H9 (cell line): ENCODE measurements at regions not wholly inside any gene's neighbourhood (a gene's known extent, or its start where the extent isn't known, plus 50 kb on each side); places are given as distances from the start of the nearest gene placed in this dataset.

ENCODE experiments used
- DNase-seq: peaks from one replicate; pipeline ENCODE4 v3.0.0-alpha.2; 2017
- H2AFZ ChIP-seq: one replicate; pipeline ENCODE4 v1.6.1; 2013; ENCODE audit warnings: mild to moderate bottlenecking, low read length, control low read depth, moderate library complexity
- H2AK5ac ChIP-seq: 2 replicates; pipeline ENCODE4 v1.6.1; 2013; ENCODE audit warnings: low read length, control low read depth, mixed read lengths; ENCODE audit not compliant: insufficient read length
- H2BK120ac ChIP-seq: one replicate; pipeline ENCODE4 v1.6.1; 2013; ENCODE audit warnings: low read depth, mild to moderate bottlenecking, low read length, control low read depth, inconsistent platforms; ENCODE audit not compliant: poor library complexity, severe bottlenecking
- H2BK12ac ChIP-seq: 2 replicates; pipeline ENCODE4 v1.6.1; 2013; ENCODE audit warnings: low read length, control low read depth, mixed read lengths, low read depth; ENCODE audit not compliant: insufficient read length
- H2BK15ac ChIP-seq: 2 replicates; pipeline ENCODE4 v1.6.1; 2013; ENCODE audit warnings: low read depth, low read length, control low read depth
- H2BK20ac ChIP-seq: one replicate; pipeline ENCODE4 v1.6.1; 2013; ENCODE audit warnings: low read depth, mild to moderate bottlenecking, low read length, control low read depth, inconsistent platforms; ENCODE audit not compliant: poor library complexity, severe bottlenecking
- H2BK5ac ChIP-seq: 2 replicates; pipeline ENCODE4 v1.6.1; 2013; ENCODE audit warnings: low read length, control low read depth, mixed read lengths; ENCODE audit not compliant: insufficient read length
- H3K14ac ChIP-seq: 2 replicates; pipeline ENCODE4 v1.6.1; 2013; ENCODE audit warnings: low read length, control low read depth; ENCODE audit not compliant: insufficient read depth
- H3K18ac ChIP-seq: 2 replicates; pipeline ENCODE4 v1.6.1; 2013; ENCODE audit warnings: low read depth, mild to moderate bottlenecking, mixed read lengths, low read length, control low read depth; ENCODE audit not compliant: insufficient read length
- H3K23ac ChIP-seq: 2 replicates; pipeline ENCODE4 v1.6.1; 2013; ENCODE audit warnings: low read length, control low read depth, mixed read lengths, low read depth; ENCODE audit not compliant: insufficient read length
- H3K23me2 ChIP-seq: 2 replicates; pipeline ENCODE4 v1.6.1; 2013; ENCODE audit warnings: low read depth, mild to moderate bottlenecking, mixed read lengths, low read length, control low read depth; ENCODE audit not compliant: insufficient read length, poor library complexity, severe bottlenecking
- H3K27ac ChIP-seq: 2 replicates; pipeline ENCODE4 v1.5.1; 2013; ENCODE audit warnings: low read length, control low read depth, mixed read lengths, low read depth; ENCODE audit not compliant: insufficient read length
- H3K27me3 ChIP-seq: 2 replicates; pipeline ENCODE4 v1.6.1; 2013; ENCODE audit warnings: low read length, control low read depth, inconsistent platforms; ENCODE audit not compliant: insufficient read depth
- H3K4ac ChIP-seq: 2 replicates; pipeline ENCODE4 v1.6.1; 2013; ENCODE audit warnings: low read depth, mild to moderate bottlenecking, control low read depth, inconsistent platforms, low read length, moderate library complexity
- H3K4me1 ChIP-seq: 2 replicates; pipeline ENCODE4 v1.6.1; 2013; ENCODE audit warnings: low read length, control low read depth, inconsistent platforms; ENCODE audit not compliant: insufficient read depth
- H3K4me2 ChIP-seq: 2 replicates; pipeline ENCODE4 v1.6.1; 2013; ENCODE audit warnings: low read length, control low read depth, mixed read lengths; ENCODE audit not compliant: insufficient read length, insufficient read depth
- H3K56ac ChIP-seq: 2 replicates; pipeline ENCODE4 v1.6.1; 2013; ENCODE audit warnings: low read depth, mild to moderate bottlenecking, mixed read lengths, low read length, control low read depth; ENCODE audit not compliant: insufficient read length
- H3K79me1 ChIP-seq: 2 replicates; pipeline ENCODE4 v1.6.1; 2013; ENCODE audit warnings: low read depth, mild to moderate bottlenecking, moderate library complexity, low read length, control low read depth, inconsistent platforms; ENCODE audit not compliant: insufficient read depth, poor library complexity, severe bottlenecking
- H3K79me2 ChIP-seq: 2 replicates; pipeline ENCODE4 v1.6.1; 2013; ENCODE audit warnings: low read length, control low read depth, inconsistent platforms; ENCODE audit not compliant: insufficient read depth
- H3K9ac ChIP-seq: 2 replicates; pipeline ENCODE4 v1.6.1; 2013; ENCODE audit warnings: low read length, control low read depth, mixed read lengths; ENCODE audit not compliant: insufficient read length; ENCODE audit errors: extremely low read depth
- H3K9me3 ChIP-seq: one replicate; pipeline ENCODE4 v1.6.1; 2013; ENCODE audit warnings: low read depth, low read length, inconsistent platforms; ENCODE audit not compliant: control insufficient read depth
- H3T11ph ChIP-seq: one replicate; pipeline ENCODE4 v1.6.1; 2013; ENCODE audit warnings: mild to moderate bottlenecking, low read length, control low read depth, inconsistent platforms
- H4K20me1 ChIP-seq: one replicate; pipeline ENCODE4 v1.6.1; 2013; ENCODE audit not compliant: control insufficient read depth, insufficient read length, insufficient read depth
- H4K5ac ChIP-seq: 2 replicates; pipeline ENCODE4 v1.6.1; 2013; ENCODE audit warnings: low read depth, mild to moderate bottlenecking, mixed read lengths, low read length, control low read depth; ENCODE audit not compliant: insufficient read length
- H4K8ac ChIP-seq: replicated peaks from 2 replicates; pipeline ENCODE4 v1.6.1; 2013; ENCODE audit warnings: low read length, control low read depth, mixed read lengths, low read depth; ENCODE audit not compliant: insufficient read length
- H4K91ac ChIP-seq: 2 replicates; pipeline ENCODE4 v1.6.1; 2013; ENCODE audit warnings: low read depth, mild to moderate bottlenecking, moderate library complexity, mixed read lengths, low read length, control low read depth; ENCODE audit not compliant: insufficient read length
- H3K27ac Mint-ChIP-seq, 3 experiments: 2 replicates in 2 of 3; 3 replicates in 1 of 3; pipeline ENCODE4 v1.8.0; 2020 to 2021; ENCODE audit warnings: mixed read lengths in 3 of 3, mild to moderate bottlenecking in 1 of 3, moderate library complexity in 1 of 3
- H3K27me3 Mint-ChIP-seq: 2 replicates; pipeline ENCODE4 v1.8.0; 2021; ENCODE audit warnings: low read depth, mild to moderate bottlenecking, moderate library complexity, mixed read lengths
- H3K36me3 Mint-ChIP-seq, 3 experiments: 2 replicates in 2 of 3; 3 replicates in 1 of 3; pipeline ENCODE4 v1.8.0; 2020 to 2021; ENCODE audit warnings: low read depth in 3 of 3, mixed read lengths in 3 of 3; ENCODE audit not compliant: insufficient read depth in 1 of 3
- H3K4me1 Mint-ChIP-seq, 2 experiments: 2 replicates each; pipeline ENCODE4 v1.8.0; 2020; ENCODE audit warnings: mixed read lengths in 2 of 2
- H3K4me3 Mint-ChIP-seq, 2 experiments: 2 replicates in 1 of 2; 3 replicates in 1 of 2; pipeline ENCODE4 v1.8.0; 2020 to 2021; ENCODE audit warnings: mild to moderate bottlenecking in 2 of 2, mixed read lengths in 2 of 2, moderate library complexity in 1 of 2
- H3K9me3 Mint-ChIP-seq, 2 experiments: 2 replicates in 1 of 2; 3 replicates in 1 of 2; pipeline ENCODE4 v1.8.0; 2020; ENCODE audit warnings: mild to moderate bottlenecking in 2 of 2, mixed read lengths in 2 of 2, moderate library complexity in 1 of 2
- CTCF ChIP-seq: fragments of 200-600 bp; sonication (generic); conservative IDR thresholded peaks from 3 replicates; pipeline ENCODE4 v1.8.0; 2021; ENCODE audit warnings: antibody characterized with exemption, mild to moderate bottlenecking
- whole genome bisulfite sequencing: extraction: QIAGEN DNeasy Blood & Tissue Kit; methylation state at CpG from one replicate; pipeline ENCODE4 v1.1.7; 2013; ENCODE audit warnings: missing lambda C conversion rate, low lambda C conversion rate, mixed read lengths; ENCODE audit not compliant: insufficient read length; ENCODE audit errors: extremely low coverage; 5-methylcytosine and 5-hydroxymethylcytosine counted together

GRCh38 chr22:48428631-48429371 lies 1398.9 kb downstream of the BRD1 start:
- Histone ChIP-seq H3T11ph (no peak overlapping the region), H3K23me2 (no peaks in the 10 kb centered on the region), H4K8ac (no peak overlapping the region), H2BK15ac (no peak overlapping the region), H2BK20ac (no peak overlapping the region), H3K23ac (no peak overlapping the region), H3K4me1 (peaks cover 2% of the 10 kb centered on the region; the same call in 1 of the 2 replicates), H4K91ac (no peak overlapping the region), H2BK5ac (no peak overlapping the region), H3K14ac (no peak overlapping the region), H3K79me2 (no peaks in the 10 kb centered on the region), H3K18ac (no peak overlapping the region), H3K9ac (no peak overlapping the region), H3K4me2 (no peak overlapping the region), H3K27me3 (no peaks in the 10 kb centered on the region), H2BK12ac (no peak overlapping the region), H4K5ac (no peak overlapping the region), H4K20me1 (no peaks in the 10 kb centered on the region), H3K56ac (no peak overlapping the region), H3K4ac (no peak overlapping the region), H3K79me1 (no peaks in the 10 kb centered on the region), H2BK120ac (no peak overlapping the region), H3K27ac (no peak overlapping the region), H2AFZ (no peak overlapping the region), H2AK5ac (no peak overlapping the region), H3K9me3 (no peaks in the 10 kb centered on the region)
- TF ChIP-seq CTCF = no peak
- no peak overlapping the region for H3K27ac Mint-ChIP-seq
- no peaks in the 10 kb centered on the region; a peak in 1 of 7 replicates for H3K36me3 Mint-ChIP-seq
- peaks cover 17 to 19% of the 10 kb centered on the region in 2 experiments for H3K4me1 Mint-ChIP-seq
- H3K27me3 Mint-ChIP-seq = peaks cover 10% of the 10 kb centered on the region
- no CpG with 5 or more reads among the region's 18 CpGs for whole genome bisulfite sequencing
- H3K4me3 Mint-ChIP-seq = no peak overlapping the region
- no peak for DNase-seq
- H3K9me3 Mint-ChIP-seq = no peaks in the 10 kb centered on the region
